IPS-18a (cell line): ENCODE measurements at regions not wholly inside any gene's neighbourhood (a gene's known extent, or its start where the extent isn't known, plus 50 kb on each side); places are given as distances from the start of the nearest gene placed in this dataset.

Experiments
- H3K27ac ChIP-seq: one replicate; pipeline ENCODE4 v1.5.1; 2013; ENCODE audit warnings: low read length
- H3K27me3 ChIP-seq: one replicate; pipeline ENCODE4 v1.6.1; 2013; ENCODE audit warnings: mild to moderate bottlenecking, low read length; ENCODE audit not compliant: control insufficient read depth, insufficient read depth
- H3K36me3 ChIP-seq: one replicate; pipeline ENCODE4 v1.6.1; 2013; ENCODE audit warnings: low read depth, low read length; ENCODE audit not compliant: control insufficient read depth
- H3K4me1 ChIP-seq: one replicate; pipeline ENCODE4 v1.6.1; 2013; ENCODE audit warnings: low read depth, low read length; ENCODE audit not compliant: control insufficient read depth
- H3K4me3 ChIP-seq: one replicate; pipeline ENCODE4 v1.5.1; 2013; ENCODE audit warnings: low read length
- H3K9ac ChIP-seq: one replicate; pipeline ENCODE4 v1.6.1; 2013; ENCODE audit warnings: mild to moderate bottlenecking, low read length, moderate library complexity
- H3K9me3 ChIP-seq: one replicate; pipeline ENCODE4 v1.6.1; 2013; ENCODE audit warnings: low read depth, low read length; ENCODE audit not compliant: control insufficient read depth

DNA sequence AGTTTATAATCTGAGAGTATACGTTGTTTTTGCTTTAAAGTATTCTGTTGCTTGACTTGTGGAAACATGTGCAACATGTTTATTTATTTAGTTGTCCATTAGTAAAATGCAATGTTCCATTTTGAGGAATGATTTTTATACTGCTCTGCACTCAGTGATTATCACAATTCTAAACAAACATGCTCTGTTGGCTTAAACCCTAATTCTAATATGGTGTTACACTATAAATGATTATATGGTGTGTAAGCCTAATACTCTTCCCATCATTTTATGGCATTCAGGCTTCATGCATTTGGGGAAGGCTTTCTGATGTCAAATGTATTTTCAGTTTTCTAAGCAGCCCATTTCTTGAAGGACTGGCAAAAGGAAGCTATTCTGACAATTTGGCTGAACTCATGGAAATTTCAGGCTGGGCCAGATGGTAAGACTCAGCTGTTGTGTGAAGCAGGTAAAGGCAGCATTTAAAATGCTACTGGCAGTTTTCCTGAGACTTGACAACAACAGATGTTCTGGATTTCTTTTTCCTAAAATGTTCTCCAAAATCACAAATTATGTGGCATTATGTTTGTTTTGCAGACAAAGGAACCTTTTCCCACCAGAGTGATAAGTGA is 336.7 kb upstream of the GNPDA2 start:
- Histone ChIP-seq H3K9ac (no peak overlapping the region), H3K27ac (no peak overlapping the region), H3K36me3 (no peaks in the 10 kb centered on the region), H3K4me1 (peaks cover 8% of the 10 kb centered on the region), H3K9me3 (peaks cover 3% of the 10 kb centered on the region), H3K4me3 (no peak overlapping the region), H3K27me3 (no peaks in the 10 kb centered on the region)

DNA sequence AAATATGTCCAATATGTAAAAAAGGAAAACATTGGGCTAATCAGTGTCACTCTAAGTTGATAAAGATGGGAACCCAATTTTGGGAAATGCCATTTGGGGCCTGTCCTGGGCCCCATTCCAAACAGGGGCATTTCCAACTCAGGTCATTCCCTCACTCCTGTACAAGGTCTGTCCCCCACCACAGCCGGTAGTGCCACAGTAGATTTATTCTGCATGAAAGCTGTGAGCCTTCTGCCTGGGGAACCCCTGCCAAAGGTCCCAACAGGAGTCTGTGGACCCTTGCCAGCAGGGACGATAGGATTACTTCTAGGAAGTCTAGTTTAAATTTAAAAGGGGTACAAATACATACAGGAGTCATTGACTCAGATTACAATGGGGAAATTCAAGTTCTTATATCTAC is 317.6 kb upstream of the GNPDA2 start:
- Histone ChIP-seq H3K4me1 (no peaks in the 10 kb centered on the region), H3K9me3 (peaks cover 12% of the 10 kb centered on the region), H3K27ac (no peak overlapping the region), H3K9ac (no peak overlapping the region), H3K27me3 (no peaks in the 10 kb centered on the region), H3K4me3 (no peak overlapping the region), H3K36me3 (no peaks in the 10 kb centered on the region)

DNA sequence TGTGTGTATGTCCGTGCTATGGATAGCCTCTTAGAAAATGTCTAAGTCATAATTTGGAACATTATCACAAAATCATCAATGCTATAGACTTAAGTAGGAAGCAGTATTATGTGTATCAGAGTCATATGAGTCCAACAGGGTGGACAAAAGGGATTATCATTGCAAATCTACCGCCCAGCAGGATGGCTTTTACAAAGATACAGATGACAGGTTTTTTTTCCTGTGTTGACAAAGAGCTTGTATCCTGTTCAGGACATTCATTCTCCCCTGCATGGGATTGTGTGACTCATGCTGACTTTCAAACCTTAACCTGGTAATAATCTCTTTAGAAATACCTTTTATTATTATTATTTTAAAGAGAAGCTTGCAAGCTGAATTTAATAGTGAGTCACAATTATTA is 310.3 kb upstream of the GNPDA2 start:
- Histone ChIP-seq H3K27ac (no peak overlapping the region), H3K9me3 (no peaks in the 10 kb centered on the region), H3K27me3 (no peaks in the 10 kb centered on the region), H3K4me1 (peaks cover 9% of the 10 kb centered on the region), H3K36me3 (no peaks in the 10 kb centered on the region), H3K4me3 (no peak overlapping the region), H3K9ac (no peak overlapping the region)

DNA sequence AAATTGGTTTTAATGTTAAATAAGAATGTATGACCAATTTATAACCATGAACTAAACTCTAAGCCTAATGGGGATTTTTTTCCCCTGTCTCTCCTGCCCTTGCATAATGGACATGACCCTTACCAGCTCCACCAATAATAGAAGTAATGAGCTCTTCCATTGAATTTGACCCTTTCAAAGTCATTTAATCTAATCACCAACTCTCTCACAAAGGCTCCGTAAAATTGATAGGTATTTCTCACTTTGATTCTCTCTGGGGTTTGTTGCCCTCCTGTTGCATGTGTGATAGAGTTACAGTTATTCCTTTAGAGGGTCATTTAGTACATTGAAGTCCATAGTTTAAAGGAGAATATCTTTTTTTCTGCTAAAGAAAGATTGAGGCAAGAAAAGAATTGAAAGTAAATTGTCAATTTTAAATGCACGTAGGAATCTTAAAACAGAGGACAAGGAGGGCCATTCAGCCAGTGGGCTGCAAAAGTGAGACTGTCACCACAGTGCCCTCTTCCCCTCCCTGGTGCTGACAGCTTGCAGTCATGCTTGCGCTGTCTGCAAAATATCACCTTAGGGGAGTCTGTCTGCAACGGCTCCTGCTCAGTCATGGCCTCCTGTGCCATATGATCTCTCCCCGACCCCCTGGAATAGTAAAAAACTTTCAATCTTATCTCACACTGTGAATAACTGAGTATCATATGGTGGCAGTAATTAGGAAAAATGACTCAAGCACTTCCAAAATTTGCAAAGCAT is 307.5 kb upstream of the GNPDA2 start:
- Histone ChIP-seq H3K4me1 (peaks cover 9% of the 10 kb centered on the region), H3K27ac (no peak overlapping the region), H3K27me3 (no peaks in the 10 kb centered on the region), H3K36me3 (no peaks in the 10 kb centered on the region), H3K4me3 (no peak overlapping the region), H3K9me3 (no peaks in the 10 kb centered on the region), H3K9ac (no peak overlapping the region)

DNA sequence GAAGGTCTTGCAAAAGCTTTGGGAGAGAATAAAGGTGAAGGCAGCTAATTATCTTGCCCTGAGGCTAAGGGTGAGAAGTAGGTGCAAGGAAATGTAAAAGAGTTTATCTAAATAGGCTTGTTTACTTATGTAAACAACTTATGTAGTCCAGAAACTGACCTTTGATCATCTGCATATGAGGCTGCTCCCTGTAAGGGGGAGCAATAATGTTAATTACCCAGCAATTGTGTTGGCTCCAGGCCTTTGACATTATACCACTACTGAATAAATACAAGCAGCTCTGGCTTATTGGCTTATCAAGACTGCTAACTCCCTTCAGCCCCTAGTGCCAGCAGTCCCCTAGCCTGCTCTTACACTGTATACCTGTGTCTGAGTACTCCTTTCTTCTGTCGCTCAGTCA is 303.7 kb upstream of the GNPDA2 start:
- Histone ChIP-seq H3K4me3 (no peak overlapping the region), H3K27me3 (no peaks in the 10 kb centered on the region), H3K27ac (no peak overlapping the region), H3K9ac (no peak overlapping the region), H3K36me3 (no peaks in the 10 kb centered on the region), H3K4me1 (no peaks in the 10 kb centered on the region), H3K9me3 (no peaks in the 10 kb centered on the region)

DNA sequence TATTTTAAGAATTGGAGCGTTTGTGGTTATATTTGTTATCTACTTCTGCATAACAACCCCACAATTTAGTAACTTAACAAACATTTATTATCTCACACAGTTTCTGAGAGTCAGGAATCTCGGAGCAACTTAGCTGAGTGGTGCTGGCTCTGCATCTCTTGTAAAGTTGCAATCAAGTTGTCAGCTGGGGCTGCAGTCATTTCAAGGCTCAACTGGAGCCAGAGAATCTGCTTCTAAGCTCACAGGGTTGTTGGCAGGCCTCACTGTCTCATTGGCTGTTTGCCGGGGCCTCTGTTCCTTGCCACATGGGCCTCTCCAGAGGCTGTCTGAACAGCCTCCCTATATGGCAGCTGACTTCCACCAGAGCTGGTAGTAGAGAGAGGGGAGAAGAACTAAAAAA is 281.2 kb upstream of the GNPDA2 start:
- H3K9ac ChIP-seq, result no peak overlapping the region
- no peaks in the 10 kb centered on the region for H3K27me3 ChIP-seq
- peaks cover 20% of the 10 kb centered on the region for H3K4me1 ChIP-seq
- H3K9me3 ChIP-seq, result no peaks in the 10 kb centered on the region
- H3K4me3 ChIP-seq, result no peak overlapping the region
- H3K27ac ChIP-seq, result no peak overlapping the region
- no peaks in the 10 kb centered on the region for H3K36me3 ChIP-seq

DNA sequence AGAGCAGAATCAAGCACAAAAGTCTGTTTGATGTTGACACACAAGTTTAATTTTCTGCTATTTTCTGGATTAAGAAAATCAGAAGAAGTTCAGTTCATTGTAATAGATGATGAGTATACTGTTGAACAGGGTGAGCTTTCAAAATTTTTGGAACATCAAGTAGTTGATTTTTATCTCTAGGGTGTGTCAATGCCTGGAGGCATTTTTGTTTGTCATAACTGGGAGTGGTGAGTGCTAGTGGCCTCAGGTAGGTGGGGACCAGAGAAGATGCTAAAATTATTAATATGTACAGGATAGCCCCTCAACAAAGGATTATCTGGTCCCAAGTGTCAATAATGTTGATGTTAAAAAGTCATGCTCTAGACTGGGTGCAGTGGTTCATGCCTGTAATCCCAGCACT is 279.7 kb upstream of the GNPDA2 start:
- Histone ChIP-seq H3K9ac (no peak overlapping the region), H3K27me3 (no peaks in the 10 kb centered on the region), H3K4me3 (no peak overlapping the region), H3K36me3 (no peaks in the 10 kb centered on the region), H3K4me1 (peaks cover 10% of the 10 kb centered on the region), H3K27ac (no peak overlapping the region), H3K9me3 (no peaks in the 10 kb centered on the region)

DNA sequence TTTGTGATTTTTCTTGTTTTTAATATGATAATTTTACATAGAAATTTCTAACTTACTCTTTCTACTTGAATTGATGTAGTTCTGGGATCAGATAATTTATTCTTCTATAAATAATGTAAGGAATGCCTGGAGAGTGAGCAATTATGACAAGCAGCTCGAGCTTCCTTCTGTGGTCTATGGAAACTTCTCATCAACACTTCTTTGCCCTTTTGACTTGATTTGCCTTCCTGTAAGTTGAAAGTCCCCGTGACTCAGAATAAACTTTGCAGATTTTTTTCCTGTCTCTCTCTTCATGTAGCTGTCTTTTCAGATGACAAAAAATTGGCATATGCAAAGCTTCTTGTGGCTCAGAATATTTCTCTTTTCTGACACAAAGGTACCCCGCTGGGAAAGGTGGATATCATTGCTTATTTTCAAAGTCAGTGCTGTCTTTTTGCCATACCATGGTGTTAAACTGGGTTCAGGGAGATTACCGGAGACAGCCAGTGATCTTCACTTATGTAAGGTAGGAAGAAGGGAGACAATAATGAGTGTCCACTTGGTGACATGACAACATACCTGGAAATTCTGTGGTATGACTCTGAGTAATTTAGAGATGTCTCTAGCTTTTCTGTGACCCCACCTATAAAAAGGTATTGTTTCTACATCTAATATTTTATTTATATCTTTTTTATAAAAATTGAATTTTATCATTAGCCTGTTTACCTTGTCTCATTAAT is 278.6 kb upstream of the GNPDA2 start:
- H3K27ac ChIP-seq, result no peak overlapping the region
- H3K4me3 ChIP-seq, result no peak overlapping the region
- no peaks in the 10 kb centered on the region for H3K9me3 ChIP-seq
- H3K27me3 ChIP-seq, result no peaks in the 10 kb centered on the region
- no peak overlapping the region for H3K9ac ChIP-seq
- peaks cover 4% of the 10 kb centered on the region for H3K4me1 ChIP-seq
- H3K36me3 ChIP-seq, result no peaks in the 10 kb centered on the region

DNA sequence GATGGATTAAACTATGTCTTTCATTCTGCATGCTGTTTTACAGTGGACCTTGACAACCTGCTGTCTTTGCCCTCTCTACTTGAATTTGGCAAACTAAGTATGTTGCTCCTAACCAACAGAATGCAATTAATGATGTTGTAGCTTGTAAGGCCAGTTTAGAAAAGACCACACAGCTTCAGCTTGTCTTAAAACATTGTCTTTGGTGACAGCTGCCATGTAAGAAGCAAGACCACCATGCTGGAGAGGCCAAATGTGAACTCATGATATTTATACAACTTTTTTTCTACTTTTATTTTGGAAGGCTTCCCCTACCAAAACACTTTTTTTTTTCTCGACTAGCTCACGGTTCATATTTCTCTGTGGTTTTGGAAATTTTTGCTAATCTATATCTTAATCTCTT is 278.0 kb upstream of the GNPDA2 start:
- Histone ChIP-seq H3K9me3 (no peaks in the 10 kb centered on the region), H3K36me3 (no peaks in the 10 kb centered on the region), H3K4me1 (peaks cover 4% of the 10 kb centered on the region), H3K4me3 (no peak overlapping the region), H3K9ac (no peak overlapping the region), H3K27me3 (no peaks in the 10 kb centered on the region), H3K27ac (no peak overlapping the region)

DNA sequence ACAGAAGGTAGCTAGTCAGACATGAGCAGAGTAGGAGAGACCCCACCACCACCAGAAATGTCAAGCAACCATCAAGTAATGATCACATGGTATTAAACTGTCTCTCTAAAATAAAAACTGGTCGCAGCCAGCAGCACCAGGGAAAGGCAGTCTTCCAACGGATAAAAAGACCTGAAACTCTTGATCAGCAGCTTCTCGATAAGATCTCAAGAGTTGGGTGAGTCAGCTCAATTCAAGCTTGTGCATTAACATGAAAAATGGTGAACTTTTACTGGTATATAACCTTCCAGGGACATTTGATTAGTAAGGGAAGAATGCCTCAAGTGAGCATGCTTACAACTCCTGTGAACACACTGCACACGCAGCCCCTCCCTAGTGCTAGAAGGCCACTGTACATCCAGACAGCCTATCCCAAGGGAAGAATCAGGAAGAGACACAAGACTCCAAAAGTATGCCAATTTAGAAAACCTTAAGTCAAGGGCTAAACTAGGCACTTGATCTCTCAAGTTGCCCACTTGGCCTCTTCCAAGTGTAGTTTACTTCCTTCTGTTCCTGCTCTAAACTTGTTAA is 270.0 kb upstream of the GNPDA2 start:
- no peak overlapping the region for H3K27ac ChIP-seq
- H3K9ac ChIP-seq, result no peak overlapping the region
- no peak overlapping the region for H3K4me3 ChIP-seq

DNA sequence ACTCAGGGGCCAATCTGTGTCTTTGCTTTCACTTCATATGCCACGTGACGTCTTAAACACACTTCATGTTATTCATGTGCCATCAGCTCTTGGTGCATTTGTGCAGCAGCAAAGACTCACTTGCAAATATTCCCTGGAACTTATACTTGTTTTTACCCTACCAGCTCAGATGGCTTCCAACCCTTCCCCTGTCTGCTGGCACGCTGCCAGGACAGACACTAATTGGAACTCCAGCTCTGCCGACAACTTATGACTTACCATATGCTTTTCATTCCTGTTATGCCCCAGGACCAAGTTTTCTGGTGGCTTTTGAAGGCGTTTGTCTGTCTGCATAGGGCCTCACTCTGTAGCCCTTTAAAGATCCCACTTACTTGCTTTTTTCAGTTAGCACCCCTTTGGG is 261.7 kb upstream of the GNPDA2 start:
- H3K36me3 ChIP-seq, result no peaks in the 10 kb centered on the region
- H3K27ac ChIP-seq, result no peak overlapping the region
- H3K27me3 ChIP-seq, result no peaks in the 10 kb centered on the region
- no peak overlapping the region for H3K4me3 ChIP-seq
- H3K9me3 ChIP-seq, result no peaks in the 10 kb centered on the region
- no peaks in the 10 kb centered on the region for H3K4me1 ChIP-seq
- H3K9ac ChIP-seq, result no peak overlapping the region

More for the DNA sequence above, 270.0 kb upstream of the GNPDA2 start:
- Histone ChIP-seq H3K9me3 (no peaks in the 10 kb centered on the region), H3K36me3 (no peaks in the 10 kb centered on the region), H3K4me1 (no peaks in the 10 kb centered on the region), H3K27me3 (no peaks in the 10 kb centered on the region)
